AML-193 (cell line): ENCODE measurements at regions not wholly inside any gene's neighbourhood (a gene's known extent, or its start where the extent isn't known, plus 50 kb on each side); places are given as distances from the start of the nearest gene placed in this dataset.

Source experiments
- DNase-seq, 2 experiments: peaks; one replicate each; lab custom pipeline; 2025; lab: John Stamatoyannopoulos, UW

DNA sequence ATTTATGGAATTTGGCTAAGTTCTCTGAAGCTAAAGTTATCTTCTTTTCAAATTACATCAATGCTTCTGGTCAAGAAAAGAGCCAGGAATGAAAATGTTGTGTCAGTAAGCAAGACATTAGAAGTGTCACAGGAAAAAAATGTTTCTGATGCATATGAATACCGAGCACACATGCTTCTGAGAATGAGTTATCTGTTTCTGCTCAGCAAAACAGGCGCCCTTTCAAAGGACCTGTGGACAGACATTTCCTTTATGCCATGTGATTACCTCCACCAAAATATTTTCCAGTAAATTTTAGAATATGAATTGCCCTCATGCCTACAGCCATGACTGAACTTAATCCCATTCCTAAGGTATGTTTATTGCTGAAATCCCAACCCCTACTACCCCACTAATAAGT lies 55.4 kb upstream of the RNF180 start:
- DNase-seq = no peak

- DNase-seq = no peak
These were observed 57.0 kb upstream of the RNF180 start for GRCh38 chr5:64108674-64109073.

- DNase-seq = no peak
These were observed 65.4 kb upstream of the RNF180 start for GRCh38 chr5:64100203-64100602.

DNA sequence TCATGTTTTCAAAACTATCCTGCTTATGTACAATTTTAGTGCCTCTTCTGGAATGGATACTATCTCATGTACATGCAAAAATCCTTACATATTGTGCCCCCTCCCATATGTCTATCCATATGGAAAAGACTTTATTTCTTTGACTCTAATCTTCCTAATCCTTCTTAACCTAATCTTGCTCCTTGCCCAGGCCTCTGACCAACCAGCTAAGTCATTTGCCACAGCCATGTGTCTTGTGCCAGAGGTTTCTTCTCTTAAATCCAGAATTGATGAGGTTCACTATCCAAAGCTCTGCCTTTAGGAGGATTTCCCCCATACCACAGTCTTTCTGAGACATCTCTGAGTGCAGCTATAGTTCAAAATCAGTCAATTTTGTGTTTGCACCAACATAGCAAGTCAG lies 68.9 kb upstream of the RNF180 start:
- DNase-seq = no peak

- DNase-seq = no peak
These were observed 88.1 kb upstream of the RNF180 start for GRCh38 chr5:64077589-64077988.

DNA sequence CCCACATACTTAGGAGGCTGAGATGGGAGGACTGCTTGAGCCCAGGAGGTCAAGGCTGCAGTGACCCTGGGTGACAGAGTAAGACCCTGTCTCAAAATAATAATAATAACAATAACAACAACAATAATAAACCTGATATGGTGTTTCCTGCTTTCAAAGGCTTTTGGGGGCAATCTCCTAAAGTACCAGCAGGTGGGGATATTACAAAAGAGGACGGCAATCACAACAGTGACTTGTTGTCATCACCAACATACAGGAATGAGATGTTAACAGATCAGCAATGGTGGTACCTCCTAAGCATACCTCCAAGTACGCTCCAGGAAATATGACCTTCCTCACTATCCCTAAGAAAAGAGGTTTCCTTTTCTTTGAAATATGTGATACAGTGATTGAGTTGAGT lies 91.1 kb upstream of the RNF180 start:
- DNase-seq = peak; percentile 0

- no peak for DNase-seq
These were observed 96.2 kb upstream of the RNF180 start for GRCh38 chr5:64069486-64069885.

GRCh38 chr5:64050296-64050695 lies 88.1 kb upstream of the HTR1A start:
- DNase-seq = no peak

DNA sequence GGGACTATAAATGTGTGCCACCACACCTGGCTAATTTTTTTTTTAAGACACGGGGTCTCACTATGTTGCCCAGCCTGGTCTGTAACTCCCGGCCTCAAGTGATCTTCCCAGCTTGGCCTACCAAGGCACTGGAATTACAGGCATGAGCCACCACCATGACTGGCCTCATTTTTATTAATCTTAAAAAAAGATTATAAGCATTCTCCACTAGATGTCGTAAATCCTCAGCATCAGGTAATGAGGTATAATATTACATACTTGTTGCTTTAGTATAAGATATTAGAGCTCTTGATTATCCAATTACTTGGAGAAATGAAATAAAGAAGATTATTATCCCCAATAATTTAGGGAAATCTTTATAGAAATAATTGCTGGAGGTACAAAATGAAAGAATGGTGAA lies 78.2 kb upstream of the HTR1A start:
- DNase-seq = no peak

GRCh38 chr5:64026493-64026892 lies 64.2 kb upstream of the HTR1A start:
- no peak for DNase-seq

GRCh38 chr5:64019746-64020145 lies 57.5 kb upstream of the HTR1A start:
- DNase-seq = no peak

- no peak for DNase-seq
These were observed 56.7 kb upstream of the HTR1A start for GRCh38 chr5:64018966-64019365.

GRCh38 chr5:64015824-64016223 lies 53.6 kb upstream of the HTR1A start:
- DNase-seq = no peak
